Breast epithelium (tissue), 3 donors: ENCODE measurements at regions not wholly inside any gene's neighbourhood (a gene's known extent, or its start where the extent isn't known, plus 50 kb on each side); places are given as distances from the start of the nearest gene placed in this dataset.

Source experiments
- POLR2A ChIP-seq: fragments of 450-650 bp; IDR thresholded peaks from one replicate; pipeline ENCODE4 v1.6.1; 2016; ENCODE audit warnings: antibody characterized with exemption, mild to moderate bottlenecking, moderate library complexity
- POLR2AphosphoS5 ChIP-seq, 3 donors: sonication (generic); formaldehyde crosslinking; IDR thresholded peaks; one replicate each; pipeline ENCODE4 v1.6.1; 2017; ENCODE audit warnings: antibody characterized with exemption in 3 of 3
- TF ChIP-seq, protein P1 (sequence below), 3 donors: fragments of 450-650 bp; IDR thresholded peaks; one replicate each; pipeline ENCODE4 v1.5.1; 2016 to 2017; ENCODE audit warnings: antibody characterized with exemption in 3 of 3, mild to moderate bottlenecking in 3 of 3, moderate library complexity in 3 of 3

DNA sequence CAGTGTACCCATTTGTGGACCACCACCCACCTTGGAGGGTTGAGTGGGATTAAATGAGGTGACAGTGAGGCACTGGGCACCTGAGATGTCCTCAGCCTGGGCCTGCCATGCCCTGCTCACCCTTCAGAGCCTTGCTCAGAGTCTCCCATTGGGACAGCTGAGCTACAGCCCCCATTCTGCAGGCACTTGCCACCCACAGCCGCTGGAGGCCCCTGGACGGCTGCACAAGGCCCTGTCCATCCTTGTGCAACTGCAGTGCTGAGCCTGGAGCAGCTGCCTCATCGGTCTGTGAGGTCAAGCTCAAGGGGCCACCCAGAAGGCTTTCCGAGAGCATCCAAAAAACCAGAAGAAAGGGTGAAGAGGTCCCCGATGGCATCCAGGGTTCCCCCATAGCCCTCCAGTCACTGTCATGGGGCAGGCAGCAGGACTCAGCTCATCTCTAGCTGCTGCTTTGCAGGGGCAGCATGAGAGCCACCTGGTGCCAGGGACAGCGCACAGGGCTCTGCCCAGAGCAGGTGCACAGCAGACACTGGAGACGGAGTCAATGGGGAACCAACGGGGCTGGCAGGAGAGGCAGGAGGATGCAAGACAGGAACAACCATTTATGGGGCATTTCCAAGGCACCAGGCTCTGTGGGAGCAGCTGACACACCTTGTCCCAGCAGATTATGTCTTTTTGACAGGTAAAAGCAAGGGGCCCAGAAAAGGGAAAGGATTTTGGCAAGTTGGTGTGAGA lies 84.6 kb downstream of the ARL6IP4 start:
- TF ChIP-seq, protein P1, sequence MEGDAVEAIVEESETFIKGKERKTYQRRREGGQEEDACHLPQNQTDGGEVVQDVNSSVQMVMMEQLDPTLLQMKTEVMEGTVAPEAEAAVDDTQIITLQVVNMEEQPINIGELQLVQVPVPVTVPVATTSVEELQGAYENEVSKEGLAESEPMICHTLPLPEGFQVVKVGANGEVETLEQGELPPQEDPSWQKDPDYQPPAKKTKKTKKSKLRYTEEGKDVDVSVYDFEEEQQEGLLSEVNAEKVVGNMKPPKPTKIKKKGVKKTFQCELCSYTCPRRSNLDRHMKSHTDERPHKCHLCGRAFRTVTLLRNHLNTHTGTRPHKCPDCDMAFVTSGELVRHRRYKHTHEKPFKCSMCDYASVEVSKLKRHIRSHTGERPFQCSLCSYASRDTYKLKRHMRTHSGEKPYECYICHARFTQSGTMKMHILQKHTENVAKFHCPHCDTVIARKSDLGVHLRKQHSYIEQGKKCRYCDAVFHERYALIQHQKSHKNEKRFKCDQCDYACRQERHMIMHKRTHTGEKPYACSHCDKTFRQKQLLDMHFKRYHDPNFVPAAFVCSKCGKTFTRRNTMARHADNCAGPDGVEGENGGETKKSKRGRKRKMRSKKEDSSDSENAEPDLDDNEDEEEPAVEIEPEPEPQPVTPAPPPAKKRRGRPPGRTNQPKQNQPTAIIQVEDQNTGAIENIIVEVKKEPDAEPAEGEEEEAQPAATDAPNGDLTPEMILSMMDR (IDR thresholded peaks at IDR 0.05): no peak
- no peak for TF ChIP-seq POLR2A
- no peak for TF ChIP-seq POLR2AphosphoS5 (IDR thresholded peaks at IDR 0.05)
